ENCODE measurements at regions not wholly inside any gene's neighbourhood (a gene's known extent, or its start where the extent isn't known, plus 50 kb on each side); places are given as distances from the start of the nearest gene placed in this dataset.

DNA sequence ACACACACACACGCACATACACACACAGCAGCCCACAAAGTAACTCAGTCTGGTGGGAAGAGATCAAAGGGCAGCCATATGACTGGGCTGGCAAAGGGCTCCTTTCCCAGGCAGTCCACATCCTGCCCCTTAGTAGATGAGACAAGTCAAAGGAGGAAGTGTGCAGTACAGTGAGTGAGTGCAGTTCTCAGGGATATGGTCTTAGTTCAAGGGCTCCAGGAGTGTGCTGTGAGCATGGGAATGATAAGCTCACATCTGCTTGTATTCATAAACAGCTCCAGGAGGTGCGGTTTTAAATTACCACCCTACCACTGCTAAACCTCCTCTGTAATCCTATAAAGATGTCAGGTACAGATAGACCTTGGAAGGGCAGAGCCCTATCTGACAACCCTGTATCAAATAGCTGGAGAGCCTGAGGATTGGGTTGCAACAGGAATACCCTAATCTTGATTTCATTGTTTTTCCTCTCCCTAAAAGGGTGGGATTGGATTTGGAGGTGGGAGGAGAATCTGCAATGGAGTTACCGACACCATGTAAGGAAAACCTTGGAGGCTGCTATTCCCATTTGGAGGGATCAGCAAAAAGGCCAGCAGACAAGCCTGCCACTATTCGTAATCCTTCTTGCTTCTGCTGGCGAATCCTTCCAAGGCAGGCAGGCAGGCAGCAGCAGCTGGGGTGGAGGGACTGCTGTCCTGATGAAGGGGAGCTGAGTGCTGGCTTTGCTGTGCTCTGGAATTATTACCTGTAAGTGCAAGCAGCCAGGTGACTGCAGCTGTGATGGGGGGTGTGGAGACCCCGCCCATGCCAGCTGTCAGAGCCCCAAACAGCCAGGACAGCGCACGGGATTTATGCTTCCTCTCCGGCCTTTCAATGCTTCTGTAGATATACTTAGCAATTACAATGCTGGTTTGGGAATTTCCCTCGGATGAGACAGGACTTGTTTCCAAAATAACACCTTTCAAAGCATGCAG, 342.7 kb downstream of the PRL start:
- DNase-seq (ENCODE audit: low spot score): no peak

DNA sequence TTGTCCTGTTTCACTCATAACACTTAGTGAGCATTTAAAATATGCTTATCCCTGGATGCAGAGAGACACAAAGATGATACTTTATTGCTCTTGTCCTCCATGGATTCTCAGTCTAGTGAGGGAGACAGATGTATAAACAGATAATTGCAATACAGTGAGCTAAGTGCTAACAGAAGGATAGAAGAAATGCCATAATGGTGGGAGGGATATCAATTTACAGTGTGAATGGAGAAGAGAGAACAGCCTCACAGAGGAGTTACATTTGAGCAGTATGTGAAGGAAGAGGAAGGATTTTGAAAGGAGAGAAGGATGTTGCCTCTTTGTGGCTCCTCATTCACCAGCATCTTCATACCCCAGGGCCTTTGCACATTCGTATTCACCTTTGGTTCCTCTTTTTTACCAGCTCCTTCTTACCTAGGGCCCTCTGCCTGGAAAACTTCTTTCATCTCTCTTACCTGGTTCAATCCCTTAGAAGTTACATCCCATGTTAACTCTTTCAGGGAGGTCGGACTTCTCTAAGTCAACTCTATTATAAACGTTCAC, 341.7 kb downstream of the PRL start:
- no peak for DNase-seq (ENCODE audit: low spot score)

- no peak for DNase-seq (ENCODE audit: low spot score)
These were observed 340.9 kb downstream of the PRL start for GRCh38 chr6:21955951-21956350.

- DNase-seq (ENCODE audit: low spot score): no peak
These were observed 338.4 kb downstream of the PRL start for GRCh38 chr6:21958428-21958827.

GRCh38 chr6:21961226-21961625, 335.6 kb downstream of the PRL start:
- DNase-seq (ENCODE audit: low spot score): no peak

- DNase-seq (ENCODE audit: low spot score): no peak
These were observed 331.8 kb downstream of the PRL start for GRCh38 chr6:21965016-21965415.

DNA sequence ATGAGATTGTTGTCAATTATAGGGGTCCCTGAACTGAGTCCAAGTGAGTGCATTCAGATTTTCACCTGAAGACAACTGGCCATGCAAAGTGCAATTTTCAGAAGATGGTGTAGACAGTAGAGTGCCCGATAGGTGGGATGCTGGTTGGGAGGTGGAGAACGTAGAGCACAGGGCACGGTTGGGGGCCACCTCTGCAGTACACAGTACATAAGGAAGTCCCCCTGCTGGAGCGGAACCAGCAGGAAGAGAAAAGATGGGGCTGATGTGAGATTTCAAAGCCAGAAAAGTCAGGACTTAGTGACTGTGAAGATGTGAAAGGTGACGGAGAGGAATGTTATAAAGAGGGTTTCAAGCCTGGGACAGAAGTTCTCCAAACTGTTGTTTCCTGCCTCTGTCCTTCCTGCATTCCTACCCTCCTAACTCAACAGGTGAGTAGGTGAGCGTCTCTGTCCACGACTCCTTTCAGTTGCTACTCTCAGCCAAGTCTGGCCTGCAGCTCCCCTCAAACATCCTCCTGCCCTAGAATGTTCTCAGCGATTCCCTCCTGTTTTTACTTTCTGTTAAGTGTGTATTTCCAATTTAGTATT, 330.8 kb downstream of the PRL start:
- DNase-seq (ENCODE audit: low spot score): no peak

GRCh38 chr6:21967056-21967974, 329.5 kb downstream of the PRL start:
- no peak for DNase-seq (ENCODE audit: low spot score)

DNA sequence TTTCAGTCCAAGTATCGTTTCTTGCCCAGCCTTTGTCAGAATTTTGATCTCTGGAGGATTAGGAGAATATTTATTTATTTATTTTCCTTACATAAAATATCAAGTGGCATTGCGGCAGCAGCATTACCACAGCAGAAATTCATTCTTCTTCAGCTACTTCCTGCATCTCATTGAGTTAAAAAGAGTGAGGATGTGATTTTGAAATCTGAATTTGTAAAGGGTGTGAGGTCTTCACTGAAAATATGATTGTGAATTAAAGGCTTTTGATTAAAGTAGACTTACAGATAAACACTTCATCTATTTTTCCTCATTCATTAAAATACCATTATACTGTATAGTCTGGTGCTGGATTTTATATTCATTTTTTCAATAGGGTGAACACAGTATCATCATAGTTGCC, 328.4 kb downstream of the PRL start:
- DNase-seq (ENCODE audit: low spot score): no peak

- DNase-seq (ENCODE audit: low spot score): no peak
These were observed 327.6 kb downstream of the PRL start for GRCh38 chr6:21969192-21969591.

GRCh38 chr6:21970569-21971300, 326.1 kb downstream of the PRL start:
- no peak for DNase-seq (ENCODE audit: low spot score)

- no peak for DNase-seq (ENCODE audit: low spot score)
These were observed 325.3 kb downstream of the PRL start for GRCh38 chr6:21971541-21971940.

DNA sequence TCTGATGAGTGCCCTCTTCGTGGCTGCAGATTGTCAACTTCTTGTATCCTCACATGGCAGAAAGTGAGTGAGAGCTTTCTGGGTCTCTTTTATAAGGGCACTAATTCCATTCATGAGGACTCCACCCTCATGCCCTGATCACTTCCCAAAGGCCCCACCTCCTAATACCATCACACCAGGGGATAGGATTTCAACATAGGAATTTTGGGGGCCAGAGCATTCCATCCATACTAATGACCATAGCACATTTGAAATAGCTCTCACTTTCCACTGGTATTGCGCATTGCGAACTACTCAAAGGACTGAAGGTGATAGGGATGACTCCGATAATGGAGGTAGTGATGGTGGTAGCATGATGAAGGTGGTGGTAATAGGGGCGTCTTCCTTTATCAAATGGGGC, 324.3 kb downstream of the PRL start:
- DNase-seq (ENCODE audit: low spot score): no peak

- no peak for DNase-seq (ENCODE audit: low spot score)
These were observed 319.5 kb downstream of the PRL start for GRCh38 chr6:21977346-21977745.

- DNase-seq (ENCODE audit: low spot score): no peak
These were observed 315.5 kb downstream of the PRL start for GRCh38 chr6:21981235-21981833.

DNA sequence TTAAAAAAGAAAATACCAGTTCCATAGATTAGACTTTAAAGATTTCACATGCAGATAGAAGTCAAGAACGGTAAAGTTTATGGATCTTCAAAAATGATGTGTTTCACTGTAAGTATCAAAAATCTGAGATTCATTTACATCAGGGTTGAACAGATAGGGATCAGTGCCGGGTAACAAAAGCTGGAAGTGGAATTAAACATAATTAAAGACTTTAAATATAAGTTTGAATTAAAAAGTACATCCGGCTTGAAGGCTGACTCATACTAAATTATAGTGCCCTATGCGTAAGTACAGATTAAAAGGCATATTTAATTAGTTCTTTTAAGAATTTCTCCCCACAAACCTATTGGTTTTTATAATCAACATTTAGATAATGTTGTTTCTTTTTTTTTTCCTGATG, 312.7 kb downstream of the PRL start:
- DNase-seq (ENCODE audit: low spot score): no peak

DNA sequence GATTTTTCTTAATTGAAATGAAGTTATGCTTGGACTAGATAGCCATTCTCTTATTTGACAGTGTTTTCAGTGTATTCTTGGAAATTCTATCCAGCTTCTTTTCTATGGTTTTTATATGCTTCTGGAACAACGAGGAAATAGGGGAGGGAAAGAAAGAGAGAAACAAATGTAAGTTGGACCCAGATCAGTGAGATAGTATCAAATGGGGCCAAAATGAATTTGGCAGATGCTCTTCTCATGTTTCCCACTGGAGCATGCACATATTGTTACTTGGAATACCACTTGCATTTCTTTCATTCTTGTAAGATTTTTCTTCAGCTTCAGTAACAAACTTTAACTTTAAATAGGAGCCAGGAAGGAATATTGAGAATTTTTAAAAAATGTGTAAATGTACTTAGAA, 312.3 kb downstream of the PRL start:
- DNase-seq (ENCODE audit: low spot score): no peak

GRCh38 chr6:21985904-21986303, 310.9 kb downstream of the PRL start:
- DNase-seq (ENCODE audit: low spot score): no peak

- DNase-seq (ENCODE audit: low spot score): no peak
These were observed 310.1 kb downstream of the PRL start for GRCh38 chr6:21986703-21987102.

- DNase-seq (ENCODE audit: low spot score): no peak
These were observed 309.3 kb downstream of the PRL start for GRCh38 chr6:21987501-21987957.
